GM13977 (cell line): ENCODE measurements at regions not wholly inside any gene's neighbourhood (a gene's known extent, or its start where the extent isn't known, plus 50 kb on each side); places are given as distances from the start of the nearest gene placed in this dataset.

Experiments
- DNase-seq: peaks from one replicate; pipeline ENCODE4 v3.0.0; 2012; ENCODE audit warnings: low spot score
- CTCF ChIP-seq: IDR thresholded peaks from 2 replicates; pipeline ENCODE4 v1.5.1; 2012; ENCODE audit warnings: mild to moderate bottlenecking, control low read depth; ENCODE audit not compliant: insufficient read depth; ENCODE audit errors: extremely low read depth, missing control alignments
- in situ Hi-C: fragments of 300-500 bp; cut with MboI; formaldehyde crosslinking; loops from one replicate; pipeline ENCODE4 v1.12.0; 2022; ENCODE audit warnings: low sequenced_read_pairs, low pct_unique_long_range_greater_than_20kb, mixed read lengths, inconsistent platforms; ENCODE audit not compliant: unreplicated experiment

GRCh38 chr4:66202870-66203269 lies 532.6 kb upstream of the EPHA5 start:
- in situ Hi-C loops = no loop called here
- DNase-seq = no peak
- no peak for TF ChIP-seq CTCF

GRCh38 chr4:66197451-66197850 lies 527.2 kb upstream of the EPHA5 start:
- in situ Hi-C loops = no loop called here
- TF ChIP-seq CTCF = no peak
- no peak for DNase-seq

- in situ Hi-C loops = no loop called here
- DNase-seq = no peak
- TF ChIP-seq CTCF = no peak
These were observed 523.2 kb upstream of the EPHA5 start for GRCh38 chr4:66193487-66193886.

- no peak for TF ChIP-seq CTCF
- DNase-seq = no peak
- in situ Hi-C loops = no loop called here
These were observed 517.0 kb upstream of the EPHA5 start for GRCh38 chr4:66187175-66187720.

GRCh38 chr4:66186095-66186494 lies 515.8 kb upstream of the EPHA5 start:
- no peak for DNase-seq
- in situ Hi-C loops = no loop called here

GRCh38 chr4:66182636-66183035 lies 512.3 kb upstream of the EPHA5 start:
- no peak for DNase-seq
- in situ Hi-C loops = no loop called here
- TF ChIP-seq CTCF = no peak

More at GRCh38 chr4:66186095-66186494, 515.8 kb upstream of the EPHA5 start:
- TF ChIP-seq CTCF = no peak

GRCh38 chr4:66178906-66179305 lies 508.6 kb upstream of the EPHA5 start:
- no peak for TF ChIP-seq CTCF
- DNase-seq = no peak
- in situ Hi-C loops = no loop called here
